ENCODE measurements at regions not wholly inside any gene's neighbourhood (a gene's known extent, or its start where the extent isn't known, plus 50 kb on each side); places are given as distances from the start of the nearest gene placed in this dataset.

DNA sequence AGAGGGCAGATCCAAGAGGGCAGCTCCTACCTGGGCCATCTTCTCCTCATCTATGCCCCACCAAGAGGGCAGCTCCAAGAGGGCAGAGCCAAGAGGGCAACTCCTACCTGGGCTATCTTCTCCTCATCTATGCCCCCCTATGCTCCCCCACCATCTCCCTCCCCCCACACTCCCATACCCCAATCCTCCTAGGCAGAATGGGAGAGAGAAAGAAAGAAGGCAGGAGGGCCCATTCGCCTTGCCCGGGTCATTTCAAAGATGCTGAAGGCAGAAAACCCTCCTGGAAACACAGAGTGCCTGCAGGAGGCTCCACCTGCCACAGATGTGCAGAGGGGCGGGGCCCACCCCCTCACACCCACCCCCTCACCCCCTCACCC, 78.5 kb downstream of the BUD13 start:
- Histone ChIP-seq H3K36me3 (ENCODE audit: control insufficient read depth, insufficient read depth, low read length) (no peaks in the 10 kb centered on the region), H3K9me3 (ENCODE audit: control insufficient read depth, insufficient read depth, low read depth, low read length) (no peaks in the 10 kb centered on the region), H4K20me1 (ENCODE audit: control insufficient read depth, extremely low read depth, insufficient read depth, low read length) (no peaks in the 10 kb centered on the region), H3K4me3 (replicated peaks in 1 of 4; ENCODE audit: control extremely low read depth in 1 of 4, insufficient read depth in 1 of 4, low read depth in 3 of 4, low read length in 4 of 4) (no peak overlapping the region), H3K27ac (ENCODE audit: insufficient read depth, low read length) (no peak overlapping the region), H2AFZ (ENCODE audit: low read length) (no peak overlapping the region), H3K27me3 (ENCODE audit: control insufficient read depth, insufficient read depth, low read length) (peaks cover 2% of the 10 kb centered on the region), H3K4me2 (ENCODE audit: extremely low read depth, insufficient read depth, low read length) (no peak overlapping the region), H3K79me2 (ENCODE audit: control insufficient read depth, insufficient read depth, low read length) (no peaks in the 10 kb centered on the region), H3K4me1 (ENCODE audit: control insufficient read depth, extremely low read depth, insufficient read depth, low read length) (no peaks in the 10 kb centered on the region), H3K9ac (ENCODE audit: insufficient read depth, low read length) (no peak overlapping the region)
- TF ChIP-seq CTCF (conservative IDR thresholded peaks at IDR 0.05 in 1 of 2, IDR thresholded peaks at IDR 0.05 in 1 of 2; ENCODE audit: low read depth in 1 of 2, low read length in 2 of 2) (no peak), EZH2 (IDR thresholded peaks at IDR 0.05; ENCODE audit: low read length, missing control alignments) (no peak)
- no peak for DNase-seq (ENCODE audit: low read depth in 2 of 2)

- Histone ChIP-seq H4K20me1 (ENCODE audit: control insufficient read depth, extremely low read depth, insufficient read depth, low read length) (no peaks in the 10 kb centered on the region), H3K4me2 (ENCODE audit: extremely low read depth, insufficient read depth, low read length) (no peak overlapping the region), H3K79me2 (ENCODE audit: control insufficient read depth, insufficient read depth, low read length) (no peaks in the 10 kb centered on the region), H3K9me3 (ENCODE audit: control insufficient read depth, insufficient read depth, low read depth, low read length) (no peaks in the 10 kb centered on the region), H3K9ac (ENCODE audit: insufficient read depth, low read length) (no peak overlapping the region), H3K36me3 (ENCODE audit: control insufficient read depth, insufficient read depth, low read length) (no peaks in the 10 kb centered on the region), H2AFZ (ENCODE audit: low read length) (no peak overlapping the region), H3K27ac (ENCODE audit: insufficient read depth, low read length) (no peak overlapping the region), H3K4me1 (ENCODE audit: control insufficient read depth, extremely low read depth, insufficient read depth, low read length) (no peaks in the 10 kb centered on the region), H3K27me3 (ENCODE audit: control insufficient read depth, insufficient read depth, low read length) (peaks cover 2% of the 10 kb centered on the region), H3K4me3 (replicated peaks in 1 of 4; ENCODE audit: control extremely low read depth in 1 of 4, insufficient read depth in 1 of 4, low read depth in 3 of 4, low read length in 4 of 4) (no peak overlapping the region)
- no peak for DNase-seq (ENCODE audit: low read depth in 2 of 2)
- TF ChIP-seq CTCF (conservative IDR thresholded peaks at IDR 0.05 in 1 of 2, IDR thresholded peaks at IDR 0.05 in 1 of 2; ENCODE audit: low read depth in 1 of 2, low read length in 2 of 2) = no peak
- TF ChIP-seq EZH2 (IDR thresholded peaks at IDR 0.05; ENCODE audit: low read length, missing control alignments) = no peak
These were observed 79.0 kb downstream of the BUD13 start for GRCh38 chr11:116693593-116694348.

DNA sequence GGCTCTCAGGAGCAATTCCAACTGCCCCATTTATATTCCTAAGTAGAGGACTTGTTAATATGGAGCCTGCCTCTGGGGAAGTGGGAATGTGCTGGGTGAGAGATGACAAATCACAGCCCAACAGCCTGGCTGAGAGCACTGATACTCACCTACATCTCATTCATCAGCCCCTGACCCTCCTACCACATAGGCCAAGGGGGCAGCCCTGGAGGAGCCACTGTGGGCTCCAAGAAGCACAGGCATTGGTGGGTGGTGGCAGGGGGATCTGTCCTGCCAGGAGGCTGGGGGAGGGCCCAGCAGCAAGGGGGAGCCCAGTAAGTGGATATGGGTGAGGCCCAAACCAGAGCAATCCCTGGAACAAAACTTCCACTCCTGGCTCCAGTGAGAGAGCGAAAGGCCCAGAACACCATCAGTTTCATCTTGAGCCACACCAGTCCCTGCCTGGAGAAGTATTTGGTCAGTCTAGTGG, 79.7 kb downstream of the BUD13 start:
- no peak overlapping the region for H3K27ac ChIP-seq (ENCODE audit: insufficient read depth, low read length)
- H2AFZ ChIP-seq (ENCODE audit: low read length) = no peak overlapping the region
- TF ChIP-seq CTCF (conservative IDR thresholded peaks at IDR 0.05 in 1 of 2, IDR thresholded peaks at IDR 0.05 in 1 of 2; ENCODE audit: low read depth in 1 of 2, low read length in 2 of 2) = no peak
- TF ChIP-seq EZH2 (IDR thresholded peaks at IDR 0.05; ENCODE audit: low read length, missing control alignments) = no peak
- no peak overlapping the region for H3K4me3 ChIP-seq (replicated peaks in 1 of 4; ENCODE audit: control extremely low read depth in 1 of 4, insufficient read depth in 1 of 4, low read depth in 3 of 4, low read length in 4 of 4)
- no peaks in the 10 kb centered on the region for H3K36me3 ChIP-seq (ENCODE audit: control insufficient read depth, insufficient read depth, low read length)
- H3K9me3 ChIP-seq (ENCODE audit: control insufficient read depth, insufficient read depth, low read depth, low read length) = no peaks in the 10 kb centered on the region
- no peak overlapping the region for H3K4me2 ChIP-seq (ENCODE audit: extremely low read depth, insufficient read depth, low read length)
- no peak overlapping the region for H3K9ac ChIP-seq (ENCODE audit: insufficient read depth, low read length)
- no peak for DNase-seq (ENCODE audit: low read depth in 2 of 2)
- no peaks in the 10 kb centered on the region for H4K20me1 ChIP-seq (ENCODE audit: control insufficient read depth, extremely low read depth, insufficient read depth, low read length)
- H3K27me3 ChIP-seq (ENCODE audit: control insufficient read depth, insufficient read depth, low read length) = peaks cover 2% of the 10 kb centered on the region
- H3K79me2 ChIP-seq (ENCODE audit: control insufficient read depth, insufficient read depth, low read length) = no peaks in the 10 kb centered on the region
- H3K4me1 ChIP-seq (ENCODE audit: control insufficient read depth, extremely low read depth, insufficient read depth, low read length) = no peaks in the 10 kb centered on the region
